CD4-positive, alpha-beta T cell treated with Interleukin-17A for 4 hours (primary cell): ENCODE measurements at regions not wholly inside any gene's neighbourhood (a gene's known extent, or its start where the extent isn't known, plus 50 kb on each side); places are given as distances from the start of the nearest gene placed in this dataset.
"Not testable (repeated sequence)": the region's sequence is repeated elsewhere in the genome, so short reads cannot be mapped to it uniquely, and the experiment has no call there.

Experiments
- DNase-seq: peaks from one replicate; pipeline ENCODE4 v3.0.0-alpha.2; 2020; ENCODE audit warnings: mixed read lengths

DNA sequence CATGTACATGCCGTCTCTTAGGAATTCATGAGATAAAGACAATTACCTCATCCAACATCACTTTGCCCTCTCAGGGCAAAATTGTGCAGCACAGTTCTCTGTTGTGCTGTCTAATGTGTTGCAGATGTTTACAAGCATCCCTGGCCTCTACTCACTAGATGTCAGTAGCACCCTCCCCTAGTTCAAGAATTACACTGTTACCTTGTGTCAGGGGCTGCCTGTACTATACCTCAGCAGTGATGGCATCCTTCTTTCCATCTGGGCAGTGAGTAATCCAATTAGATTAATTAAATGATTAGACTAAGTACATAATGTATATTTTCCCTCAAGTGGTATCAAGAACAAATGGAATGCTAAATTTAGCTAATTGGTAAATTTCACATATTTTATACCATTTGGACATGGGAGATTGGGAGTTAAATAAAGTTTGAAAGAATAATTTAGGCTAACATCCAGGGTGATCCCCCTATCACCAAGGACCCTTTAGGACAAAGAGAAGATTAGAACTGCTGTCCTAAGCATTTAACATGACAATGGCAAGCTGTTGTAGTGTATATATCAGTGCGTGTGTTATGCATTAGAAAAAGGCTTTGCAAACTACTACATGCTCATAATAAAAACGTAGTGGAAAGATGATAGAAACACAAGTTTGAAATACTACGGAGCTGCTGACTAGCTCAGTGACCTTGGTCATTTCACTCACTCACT is 727.0 kb downstream of the TRIB2 start:
- not testable (repeated sequence) for DNase-seq

GRCh38 chr2:13462464-13462863 is 745.7 kb downstream of the TRIB2 start:
- no peak for DNase-seq

DNA sequence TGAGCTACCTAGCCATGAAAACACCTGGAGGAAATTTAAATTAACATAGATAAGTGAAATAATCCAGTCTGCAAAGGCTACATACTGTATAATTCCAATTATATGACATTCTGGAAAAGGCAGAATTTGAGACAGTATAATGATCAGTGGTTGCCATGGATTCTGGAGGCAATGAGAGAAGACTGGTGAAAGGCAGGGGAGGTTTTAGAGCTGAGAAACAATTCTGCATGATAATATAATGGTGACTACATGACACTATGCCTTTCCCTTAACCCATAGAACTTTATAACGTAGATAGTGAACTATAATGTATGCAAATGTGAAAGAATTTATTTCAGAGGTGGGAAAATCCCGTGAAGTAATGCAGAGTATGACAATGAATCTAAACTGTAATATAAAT is 749.3 kb downstream of the TRIB2 start:
- DNase-seq: no peak

DNA sequence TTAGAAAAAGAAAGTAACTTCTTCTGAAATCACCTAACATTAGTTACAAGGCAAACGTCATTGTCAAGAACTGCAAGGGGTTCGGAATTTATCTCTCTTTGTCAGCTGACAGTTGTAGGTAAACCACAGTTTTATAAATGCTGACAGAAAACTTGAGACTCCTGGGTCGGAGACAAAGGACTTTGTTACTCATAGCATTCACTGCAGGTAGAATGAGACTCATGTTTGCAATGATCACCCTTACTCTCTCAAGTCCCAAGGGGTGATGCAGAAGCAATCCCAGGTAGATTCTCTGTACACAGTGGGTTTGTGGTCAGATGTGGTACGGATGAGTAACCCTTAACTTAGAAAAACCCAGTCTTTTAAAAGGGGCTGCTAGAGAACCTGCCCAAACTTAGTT is 757.8 kb downstream of the TRIB2 start:
- no peak for DNase-seq

- DNase-seq: no peak
Measured at GRCh38 chr2:13480057-13480456, 763.3 kb downstream of the TRIB2 start.

GRCh38 chr2:13481201-13481600 is 764.5 kb downstream of the TRIB2 start:
- no peak for DNase-seq

DNA sequence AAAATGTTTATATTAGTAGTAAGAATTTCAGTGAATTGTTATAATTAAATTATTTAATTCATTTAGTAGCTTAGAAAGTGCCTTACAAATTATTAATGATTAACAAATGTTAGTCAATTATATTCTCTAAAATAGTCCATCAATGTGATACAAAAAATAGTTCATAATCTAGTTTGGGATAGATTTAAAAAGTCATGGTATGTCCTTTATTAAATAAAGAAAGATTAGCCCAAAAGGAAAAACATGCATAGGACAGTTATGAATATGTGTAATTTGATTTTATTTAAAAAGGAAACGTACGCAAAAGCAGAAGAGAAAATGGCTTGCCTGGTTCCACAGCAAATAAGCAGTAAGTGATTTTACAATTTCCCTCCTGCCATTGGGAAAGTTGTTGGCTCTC is 768.5 kb downstream of the TRIB2 start:
- no peak for DNase-seq

DNA sequence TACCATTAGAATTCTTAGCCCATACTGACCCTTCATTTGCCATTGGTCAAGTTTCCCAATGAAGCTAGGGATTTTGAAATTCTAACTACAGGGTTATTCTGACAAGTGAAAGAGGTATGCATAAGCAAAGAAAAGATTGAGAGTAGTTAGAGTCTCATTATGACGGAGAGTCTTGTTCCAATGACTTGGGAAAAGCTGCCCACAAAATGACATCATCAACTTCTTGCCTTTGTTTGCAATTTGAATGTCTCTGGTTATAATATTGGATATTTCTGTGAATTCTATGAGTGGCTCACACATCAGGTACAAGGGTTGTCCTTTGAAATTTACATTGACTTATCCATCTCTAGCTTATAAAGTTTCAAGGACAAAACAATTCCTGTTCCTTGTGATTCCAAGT is 772.2 kb downstream of the TRIB2 start:
- no peak for DNase-seq

DNA sequence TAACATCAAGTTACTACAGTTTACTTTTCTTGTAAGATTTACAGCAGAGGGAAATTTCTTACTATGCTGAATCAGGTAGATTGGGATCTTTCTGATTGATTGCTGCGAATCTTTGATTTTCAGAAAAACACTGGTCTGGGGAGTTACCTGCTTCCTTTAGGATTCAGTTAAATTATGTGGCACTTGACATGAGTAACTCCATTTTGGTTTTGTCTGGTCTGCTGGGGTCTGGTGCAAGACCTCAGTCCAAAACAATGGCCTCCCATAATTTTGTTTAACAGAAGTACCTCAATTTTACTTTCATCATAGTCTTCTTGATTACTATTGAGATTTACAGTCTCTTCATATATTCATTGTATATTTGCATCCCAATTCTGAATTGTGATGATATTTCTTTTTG is 775.5 kb downstream of the TRIB2 start:
- no peak for DNase-seq

- DNase-seq: no peak
Measured at GRCh38 chr2:13495051-13495450, 778.3 kb downstream of the TRIB2 start.

DNA sequence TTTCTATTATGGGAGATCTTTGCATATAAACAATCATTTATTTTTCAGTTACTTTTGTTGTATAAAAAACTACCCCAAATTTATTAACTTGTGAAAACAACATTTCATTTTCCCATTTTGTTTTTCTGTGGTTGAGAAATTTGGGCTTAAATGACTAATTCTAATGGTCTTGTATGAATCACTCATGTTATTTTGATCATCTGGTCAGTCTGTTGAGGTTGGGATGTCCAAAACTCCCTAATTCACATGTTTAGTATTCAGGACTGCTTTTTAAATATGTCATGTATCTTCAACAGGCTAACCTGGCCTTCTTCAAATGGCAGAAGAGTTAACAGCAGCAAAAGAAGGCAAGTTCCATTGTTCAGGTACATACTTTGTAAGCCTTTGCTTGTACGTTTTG is 788.1 kb downstream of the TRIB2 start:
- no peak for DNase-seq

- no peak for DNase-seq
Measured at GRCh38 chr2:13508671-13509070, 791.9 kb downstream of the TRIB2 start.

DNA sequence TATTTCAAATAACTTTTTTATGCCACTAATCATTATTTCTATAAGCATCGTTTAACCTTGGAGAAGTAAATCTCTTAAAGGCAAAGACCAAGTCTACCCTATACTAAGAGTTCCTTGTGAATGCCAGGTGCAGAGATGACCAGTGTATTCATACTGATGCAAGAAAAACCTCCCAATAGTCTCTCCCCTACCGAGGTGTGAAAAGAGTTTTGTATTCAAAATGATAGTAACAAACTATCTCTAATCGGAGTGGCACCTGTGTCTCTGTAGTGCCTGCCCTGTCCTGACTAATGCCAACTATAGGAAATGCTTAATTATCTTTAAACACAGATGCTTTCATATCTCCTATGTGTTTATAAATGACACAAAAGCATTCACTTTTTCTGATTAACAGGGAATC is 798.5 kb downstream of the TRIB2 start:
- DNase-seq: no peak

DNA sequence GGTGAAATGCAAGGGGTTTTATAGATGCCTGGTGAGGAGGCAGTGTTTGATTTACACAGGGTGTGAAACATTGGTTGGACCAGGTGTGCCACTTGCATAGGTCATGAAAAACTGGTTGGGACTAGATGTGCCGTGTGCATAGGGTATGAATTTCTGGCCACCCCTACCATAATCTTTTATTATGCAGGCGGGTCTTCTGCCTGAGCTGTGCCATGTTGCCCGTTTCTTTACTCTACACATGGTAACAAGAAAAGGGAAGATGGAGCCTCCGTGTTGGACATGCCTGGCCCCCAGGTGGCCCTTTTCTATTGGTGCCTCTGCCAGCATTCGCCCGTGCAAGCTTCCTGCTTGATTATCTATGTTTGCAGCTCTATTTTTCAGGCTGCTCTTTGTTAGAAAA is 805.4 kb downstream of the TRIB2 start:
- DNase-seq: no peak

- no peak for DNase-seq
Measured at GRCh38 chr2:13522917-13523821, 806.4 kb downstream of the TRIB2 start.

- DNase-seq: no peak
Measured at GRCh38 chr2:13524492-13524891, 807.8 kb downstream of the TRIB2 start.

- not testable (repeated sequence) for DNase-seq
Measured at GRCh38 chr2:13531735-13532410, 815.1 kb downstream of the TRIB2 start.

GRCh38 chr2:13532781-13533523 is 816.2 kb downstream of the TRIB2 start:
- DNase-seq: not testable (repeated sequence)

- no peak for DNase-seq
Measured at GRCh38 chr2:13533524-13533922, 816.8 kb downstream of the TRIB2 start.

DNA sequence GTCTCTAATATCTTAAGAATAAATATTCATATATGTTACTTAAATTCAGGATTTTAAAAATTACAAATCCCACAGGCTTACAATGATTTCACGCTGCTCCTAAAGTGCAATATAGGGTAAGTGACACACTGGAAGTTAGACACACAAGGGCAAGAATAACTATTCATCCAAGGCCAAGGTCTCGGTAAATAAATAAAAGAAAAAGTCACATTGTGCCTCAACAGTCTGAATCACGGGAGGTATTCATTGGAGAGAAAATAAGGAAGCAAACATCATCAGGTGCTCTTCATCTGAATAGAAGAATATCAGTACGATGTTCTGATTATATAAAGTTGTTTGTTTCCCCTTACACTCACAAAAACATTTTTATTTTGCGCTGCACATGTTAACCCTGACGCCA is 820.2 kb downstream of the TRIB2 start:
- no peak for DNase-seq

- no peak for DNase-seq
Measured at GRCh38 chr2:13537771-13538349, 821.1 kb downstream of the TRIB2 start.

- no peak for DNase-seq
Measured at GRCh38 chr2:13539296-13539695, 822.6 kb downstream of the TRIB2 start.

GRCh38 chr2:13542061-13542460 is 825.3 kb downstream of the TRIB2 start:
- no peak for DNase-seq
